Endothelial cell (in vitro differentiated cells): ENCODE measurements at regions not wholly inside any gene's neighbourhood (a gene's known extent, or its start where the extent isn't known, plus 50 kb on each side); places are given as distances from the start of the nearest gene placed in this dataset.

Experiments
- DNase-seq: peaks from one replicate; pipeline ENCODE4 v3.0.0; 2021; ENCODE audit warnings: low spot score
- H3K27ac Mint-ChIP-seq: one replicate; pipeline ENCODE4 v1.8.0; 2021; ENCODE audit warnings: mixed read lengths, inconsistent platforms; ENCODE audit not compliant: unreplicated experiment
- H3K27me3 Mint-ChIP-seq: one replicate; pipeline ENCODE4 v1.8.0; 2021; ENCODE audit warnings: mild to moderate bottlenecking, moderate library complexity, mixed read lengths, inconsistent platforms; ENCODE audit not compliant: unreplicated experiment
- H3K36me3 Mint-ChIP-seq: one replicate; pipeline ENCODE4 v1.8.0; 2021; ENCODE audit warnings: mild to moderate bottlenecking, low read depth, mixed read lengths, inconsistent platforms; ENCODE audit not compliant: unreplicated experiment
- H3K4me1 Mint-ChIP-seq: one replicate; pipeline ENCODE4 v1.8.0; 2021; ENCODE audit warnings: mild to moderate bottlenecking, mixed read lengths, inconsistent platforms; ENCODE audit not compliant: unreplicated experiment
- H3K4me3 Mint-ChIP-seq: one replicate; pipeline ENCODE4 v1.8.0; 2021; ENCODE audit warnings: mild to moderate bottlenecking, mixed read lengths, inconsistent platforms; ENCODE audit not compliant: unreplicated experiment
- H3K9me3 Mint-ChIP-seq: one replicate; pipeline ENCODE4 v1.8.0; 2021; ENCODE audit warnings: mixed read lengths, inconsistent platforms; ENCODE audit not compliant: unreplicated experiment
- CTCF ChIP-seq: fragments of 200-600 bp; sonication (generic); IDR thresholded peaks from one replicate; pipeline ENCODE4 v1.5.0; 2021; ENCODE audit warnings: antibody characterized with exemption; ENCODE audit not compliant: unreplicated experiment

DNA sequence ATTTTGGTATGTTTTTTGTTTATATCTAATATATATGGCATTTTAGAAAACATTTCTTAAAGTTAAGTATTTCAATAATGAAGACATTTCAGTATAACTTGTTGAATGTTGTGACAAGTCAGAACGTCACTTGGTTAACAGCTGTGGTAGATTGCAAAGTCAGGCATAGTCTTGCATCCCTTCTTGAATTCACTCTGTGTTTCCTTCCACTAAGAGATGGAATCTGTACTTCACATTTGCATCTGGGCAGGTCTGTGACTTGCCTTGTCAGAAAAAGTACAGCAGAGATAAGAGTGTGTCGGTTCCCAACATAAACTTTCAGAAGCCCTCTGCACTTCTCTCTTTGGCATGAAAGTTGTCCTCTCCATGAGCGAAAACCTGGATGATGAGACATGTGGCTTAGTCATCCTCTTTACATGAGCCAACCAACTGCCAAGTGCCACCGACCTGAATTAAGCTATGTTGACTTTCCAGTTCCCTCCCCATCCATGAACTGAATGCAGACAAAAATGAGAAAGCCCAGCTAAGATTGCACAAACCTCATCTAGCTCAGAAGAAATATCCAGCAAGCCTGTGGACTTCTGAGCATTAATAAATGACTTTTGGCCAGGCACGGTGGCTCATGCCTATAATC, 1730.2 kb downstream of the MRPL39 start:
- no peak for TF ChIP-seq CTCF

GRCh38 chr21:23874271-23874670, 1733.0 kb downstream of the MRPL39 start:
- DNase-seq: no peak
- no peak for TF ChIP-seq CTCF
- Mint-ChIP-seq H3K27me3 (peaks cover 2% of the 10 kb centered on the region), H3K36me3 (no peaks in the 10 kb centered on the region), H3K4me1 (no peaks in the 10 kb centered on the region), H3K9me3 (no peaks in the 10 kb centered on the region), H3K4me3 (no peak overlapping the region), H3K27ac (no peak overlapping the region)

More for the DNA sequence above, 1730.2 kb downstream of the MRPL39 start:
- Mint-ChIP-seq H3K4me1 (no peaks in the 10 kb centered on the region), H3K4me3 (no peak overlapping the region), H3K27me3 (no peaks in the 10 kb centered on the region), H3K36me3 (no peaks in the 10 kb centered on the region), H3K9me3 (no peaks in the 10 kb centered on the region), H3K27ac (no peak overlapping the region)
- DNase-seq: no peak

GRCh38 chr21:23861911-23862504, 1745.3 kb downstream of the MRPL39 start:
- H3K4me3 Mint-ChIP-seq: no peak overlapping the region
- no peak overlapping the region for H3K27ac Mint-ChIP-seq
- no peaks in the 10 kb centered on the region for H3K36me3 Mint-ChIP-seq
- H3K27me3 Mint-ChIP-seq: peaks cover 1% of the 10 kb centered on the region
- TF ChIP-seq CTCF: no peak
- no peaks in the 10 kb centered on the region for H3K4me1 Mint-ChIP-seq
- peaks cover 5% of the 10 kb centered on the region for H3K9me3 Mint-ChIP-seq
- DNase-seq: no peak

DNA sequence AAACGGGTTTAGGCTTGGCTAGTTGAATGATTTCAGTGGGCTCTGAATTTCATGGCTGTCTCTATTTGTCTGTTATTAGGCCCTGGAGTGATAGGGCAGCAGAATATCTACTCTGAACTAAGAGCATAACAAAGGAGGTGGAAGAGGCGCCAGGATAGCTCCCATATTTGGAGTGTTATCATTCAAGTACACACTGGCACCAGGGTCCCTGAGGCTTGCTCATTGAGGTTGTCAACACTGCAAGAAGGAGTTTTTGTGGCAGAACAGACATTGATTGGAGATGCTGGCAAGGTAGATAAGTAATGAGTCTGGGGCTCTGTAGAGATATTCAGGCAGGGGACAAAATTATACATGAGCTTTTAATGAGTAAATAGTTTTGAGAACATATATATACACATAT, 1748.4 kb downstream of the MRPL39 start:
- H3K4me1 Mint-ChIP-seq: peaks cover 2% of the 10 kb centered on the region
- H3K27ac Mint-ChIP-seq: no peak overlapping the region
- no peak for TF ChIP-seq CTCF
- no peaks in the 10 kb centered on the region for H3K36me3 Mint-ChIP-seq
- no peak overlapping the region for H3K4me3 Mint-ChIP-seq
- H3K27me3 Mint-ChIP-seq: no peaks in the 10 kb centered on the region
- H3K9me3 Mint-ChIP-seq: no peaks in the 10 kb centered on the region
- no peak for DNase-seq

DNA sequence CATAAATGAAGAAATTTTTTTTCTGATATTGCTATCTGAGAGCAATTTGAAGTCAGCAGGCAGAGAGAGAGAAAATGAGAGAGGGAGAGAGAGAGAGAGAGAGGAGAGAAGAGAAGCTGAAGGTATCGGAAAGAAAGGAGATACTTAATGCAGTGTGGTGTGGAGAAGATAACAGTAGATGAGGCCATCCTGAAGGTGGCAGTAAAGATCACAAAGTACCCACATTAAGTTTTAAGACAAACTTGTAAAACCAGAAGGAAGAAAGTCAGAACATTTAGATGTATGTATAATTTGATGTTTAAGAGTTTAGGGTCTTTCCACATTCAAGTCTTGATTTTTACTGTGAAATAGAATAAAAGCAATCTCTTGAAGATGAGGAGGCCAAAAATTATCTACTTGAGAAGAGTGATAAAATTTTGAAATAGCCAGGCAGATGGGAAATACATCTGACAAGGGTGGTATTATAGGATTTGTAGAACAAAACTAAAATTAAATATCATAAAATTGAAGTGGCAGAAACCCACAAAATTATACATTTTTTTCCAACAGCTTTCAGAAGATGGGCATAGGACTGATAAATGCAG, 1753.4 kb downstream of the MRPL39 start:
- H3K27ac Mint-ChIP-seq: no peak overlapping the region
- TF ChIP-seq CTCF: no peak
- H3K4me1 Mint-ChIP-seq: peaks cover 2% of the 10 kb centered on the region
- H3K36me3 Mint-ChIP-seq: no peaks in the 10 kb centered on the region
- no peaks in the 10 kb centered on the region for H3K9me3 Mint-ChIP-seq
- no peaks in the 10 kb centered on the region for H3K27me3 Mint-ChIP-seq
- no peak overlapping the region for H3K4me3 Mint-ChIP-seq
- no peak for DNase-seq
